AG08396 (cell line): ENCODE measurements at regions not wholly inside any gene's neighbourhood (a gene's known extent, or its start where the extent isn't known, plus 50 kb on each side); places are given as distances from the start of the nearest gene placed in this dataset.
"Not testable (repeated sequence)": the region's sequence is repeated elsewhere in the genome, so short reads cannot be mapped to it uniquely, and the experiment has no call there.

ENCODE experiments used
- DNase-seq: peaks from one replicate; pipeline ENCODE4 v3.0.0; 2012; ENCODE audit warnings: low spot score, mixed read lengths

- DNase-seq: no peak
These were observed 73.6 kb downstream of the CYLC2 start for GRCh38 chr9:103068753-103069152.

GRCh38 chr9:103078581-103078980, 83.4 kb downstream of the CYLC2 start:
- DNase-seq: no peak

DNA sequence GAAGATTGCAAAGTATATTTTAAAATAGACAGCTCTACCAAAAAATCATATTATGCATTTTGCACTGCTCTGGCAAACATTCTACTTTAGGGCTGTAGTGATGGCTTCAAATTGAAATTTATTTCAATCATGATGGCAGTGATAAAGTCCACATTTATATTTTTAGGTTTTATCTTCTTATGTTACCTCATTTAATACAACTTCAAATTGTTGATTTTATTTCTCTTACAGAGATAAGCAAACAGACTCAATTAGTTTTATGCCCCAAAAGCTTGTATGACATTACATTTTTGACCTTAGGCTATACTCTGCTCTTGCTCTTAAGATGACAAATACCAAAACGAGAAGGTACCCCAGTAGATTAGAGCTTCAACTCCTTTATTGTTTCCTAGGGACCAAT, 87.4 kb downstream of the CYLC2 start:
- no peak for DNase-seq

DNA sequence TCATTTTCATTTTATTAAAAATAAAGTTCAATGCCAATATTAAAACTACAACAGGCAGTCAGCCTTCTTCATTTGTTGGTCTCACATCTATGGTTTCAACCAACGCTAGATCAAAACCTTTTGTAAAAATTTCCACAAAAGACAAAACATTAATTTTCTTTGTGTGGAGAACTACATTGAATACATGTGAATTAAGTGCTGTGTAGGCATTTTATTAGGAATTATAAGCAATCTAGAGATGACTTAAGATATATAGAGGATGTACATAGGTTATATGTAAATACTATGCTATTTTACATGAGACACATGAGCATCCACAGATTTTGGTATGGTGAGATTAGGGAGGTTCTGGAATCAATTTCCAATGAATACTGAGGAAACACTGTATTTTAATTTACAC, 94.2 kb downstream of the CYLC2 start:
- no peak for DNase-seq

- DNase-seq: no peak
These were observed 109.0 kb downstream of the CYLC2 start for GRCh38 chr9:103104101-103104500.

- DNase-seq: no peak
These were observed 121.1 kb downstream of the CYLC2 start for GRCh38 chr9:103116246-103116645.

DNA sequence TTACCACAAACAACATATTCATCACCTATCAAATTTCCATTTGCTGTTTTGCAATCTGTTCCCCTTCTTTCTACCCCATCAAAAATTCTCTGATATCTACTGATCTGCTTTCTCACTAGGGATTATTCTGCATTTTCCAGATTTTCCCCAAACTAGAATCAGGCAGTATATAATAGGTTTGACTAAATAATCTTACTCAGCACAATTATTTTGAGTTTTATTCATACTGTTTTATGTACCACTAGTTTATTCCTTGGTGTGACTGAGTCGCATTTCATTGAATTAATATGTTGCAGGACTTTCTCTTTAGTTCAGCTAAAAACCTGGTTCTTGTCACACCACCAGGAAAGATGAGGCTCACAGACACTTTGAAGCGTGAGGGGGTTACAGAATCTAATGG, 131.4 kb downstream of the CYLC2 start:
- no peak for DNase-seq

GRCh38 chr9:103139891-103140290, 144.8 kb downstream of the CYLC2 start:
- DNase-seq: no peak

DNA sequence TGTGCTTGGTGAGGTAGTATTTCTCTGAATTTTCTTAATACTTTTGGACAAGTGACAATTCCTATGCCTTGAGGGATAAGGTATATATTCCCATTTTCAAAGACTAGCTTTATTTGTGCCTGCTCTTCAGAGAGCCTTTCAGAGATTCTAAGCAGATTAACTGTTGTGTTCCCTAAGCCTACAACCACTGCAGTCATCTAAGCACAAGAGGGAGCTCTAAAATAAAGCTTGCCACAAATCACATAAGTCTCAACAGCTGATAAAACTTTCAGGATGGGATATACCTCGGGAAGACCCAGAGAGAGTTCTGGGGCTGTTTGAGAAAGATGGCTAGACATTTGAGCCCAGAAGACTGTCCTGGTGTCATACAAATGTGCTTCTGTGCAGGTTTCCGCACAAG, 157.3 kb downstream of the CYLC2 start:
- DNase-seq: no peak

DNA sequence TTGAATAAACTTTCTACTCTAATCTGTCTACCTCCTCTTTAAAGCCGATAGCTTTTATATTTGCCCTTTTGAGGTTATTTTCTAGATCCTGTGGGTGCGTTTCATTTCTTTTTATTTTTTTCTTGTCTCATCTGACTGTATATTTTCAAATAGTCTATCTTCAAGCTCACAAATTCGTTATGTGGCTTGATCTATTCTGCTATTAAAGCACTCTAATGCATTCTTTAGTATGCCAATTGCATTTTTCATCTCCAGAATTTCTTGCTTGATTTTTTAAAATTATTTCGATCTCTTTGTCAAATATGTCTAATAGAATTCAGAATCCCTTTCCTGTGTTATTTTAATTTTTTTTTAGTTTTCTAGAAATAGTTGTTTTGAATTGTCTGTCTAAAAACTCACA, 172.4 kb downstream of the CYLC2 start:
- DNase-seq: no peak

DNA sequence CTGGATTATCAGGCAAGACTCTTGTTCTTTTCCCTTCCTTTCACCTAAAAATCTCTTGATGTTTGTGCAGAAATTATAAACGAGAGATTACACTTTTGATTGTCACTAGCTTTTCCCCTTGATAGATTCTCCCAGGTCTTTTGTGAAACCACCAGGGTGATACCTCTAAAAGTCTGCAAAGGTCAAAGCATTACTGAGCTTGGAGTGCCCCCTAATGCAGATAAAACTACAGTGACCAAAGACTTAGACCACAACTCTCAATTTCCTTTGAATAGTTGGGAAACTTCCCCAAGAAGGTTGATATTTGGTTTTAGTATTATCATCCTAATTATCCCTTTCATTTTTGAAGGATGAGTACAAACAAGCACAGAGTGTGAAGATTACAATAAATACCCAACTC, 173.1 kb downstream of the CYLC2 start:
- DNase-seq: no peak

- DNase-seq: no peak
These were observed 174.7 kb downstream of the CYLC2 start for GRCh38 chr9:103169798-103170197.

DNA sequence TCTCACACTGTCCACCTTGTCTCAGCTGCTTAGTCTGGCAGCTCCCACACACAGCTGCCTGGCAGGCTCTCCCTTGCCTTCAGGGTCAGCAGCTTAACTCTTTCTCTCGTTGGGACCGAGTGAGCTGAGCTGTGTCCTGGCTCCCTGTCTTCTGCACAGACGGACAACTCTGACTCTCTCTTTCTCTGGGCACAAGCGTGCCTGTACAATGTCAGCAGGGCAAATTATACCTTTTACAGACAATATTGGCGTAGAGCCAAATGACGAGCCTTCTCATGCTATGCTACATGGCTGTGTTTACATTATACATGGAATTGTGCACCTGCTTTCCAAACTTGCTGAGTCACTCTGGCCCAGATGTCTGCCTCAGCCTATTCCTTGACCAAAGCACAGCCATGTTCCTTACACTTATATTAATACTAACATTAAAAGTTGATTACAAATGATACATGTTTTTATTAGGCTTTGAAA, 188.6 kb downstream of the CYLC2 start:
- no peak for DNase-seq

GRCh38 chr9:103186959-103187358, 191.8 kb downstream of the CYLC2 start:
- DNase-seq: no peak

GRCh38 chr9:103188781-103189350, 193.7 kb downstream of the CYLC2 start:
- DNase-seq: no peak

GRCh38 chr9:103193992-103194391, 198.9 kb downstream of the CYLC2 start:
- DNase-seq: no peak

GRCh38 chr9:103203172-103203571, 208.0 kb downstream of the CYLC2 start:
- DNase-seq: no peak

- not testable (repeated sequence) for DNase-seq
These were observed 210.9 kb downstream of the CYLC2 start for GRCh38 chr9:103205881-103206585.

DNA sequence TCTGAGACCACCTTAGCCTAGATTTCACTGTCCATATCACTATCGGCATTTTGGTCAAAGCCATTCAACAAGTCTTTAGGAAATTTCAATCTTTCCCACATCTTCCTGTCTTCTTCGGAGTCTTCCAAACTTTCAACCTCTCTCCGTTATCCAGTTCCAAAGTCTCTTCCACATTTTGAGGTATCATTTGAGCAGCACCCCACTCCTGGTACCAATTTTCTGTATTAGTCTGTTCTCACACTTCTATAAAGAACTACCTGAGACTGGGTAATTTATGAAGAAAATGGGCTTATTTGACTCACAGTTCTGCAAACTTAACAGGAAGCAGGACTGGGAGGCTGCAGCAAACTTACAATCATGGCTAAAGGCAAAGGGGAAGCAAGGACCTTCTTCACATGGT, 215.5 kb downstream of the CYLC2 start:
- no peak for DNase-seq

DNA sequence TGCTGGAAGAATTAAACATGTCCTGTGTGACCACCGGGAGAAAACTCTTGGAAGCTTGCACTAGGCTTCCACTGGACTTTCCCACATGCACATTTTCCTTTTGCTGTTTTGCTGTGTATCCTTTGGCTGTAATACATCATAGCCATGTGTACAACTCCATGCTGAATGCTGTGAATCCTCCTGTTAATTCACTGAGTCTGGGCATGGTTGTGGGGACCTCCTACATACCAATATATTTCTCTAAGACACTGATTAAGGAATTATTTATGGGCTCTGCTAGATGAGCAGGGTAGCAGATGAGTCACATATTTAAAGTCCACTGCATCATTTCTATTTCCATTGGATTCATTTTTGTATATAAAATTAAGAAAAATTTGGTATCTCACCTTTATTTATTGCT, 220.1 kb downstream of the CYLC2 start:
- DNase-seq: no peak

- DNase-seq: no peak
These were observed 230.8 kb downstream of the CYLC2 start for GRCh38 chr9:103225702-103226646.

DNA sequence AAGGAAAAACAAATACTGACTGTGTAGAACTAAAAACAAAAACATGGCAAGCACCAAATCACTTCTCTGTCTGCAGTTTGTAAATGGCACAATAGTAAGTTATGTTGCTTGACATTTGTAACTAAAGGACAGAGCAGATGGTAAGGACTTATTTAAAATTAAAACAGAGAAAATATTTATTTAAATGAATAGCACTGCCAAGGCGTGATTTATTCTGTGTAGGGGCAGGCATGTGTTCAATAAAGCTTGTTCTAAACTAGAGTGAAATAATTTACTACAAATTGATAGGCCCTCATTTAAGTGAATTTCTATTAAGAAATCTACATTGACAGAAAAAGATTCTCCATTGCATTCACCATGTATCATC, 231.5 kb downstream of the CYLC2 start:
- no peak for DNase-seq

DNA sequence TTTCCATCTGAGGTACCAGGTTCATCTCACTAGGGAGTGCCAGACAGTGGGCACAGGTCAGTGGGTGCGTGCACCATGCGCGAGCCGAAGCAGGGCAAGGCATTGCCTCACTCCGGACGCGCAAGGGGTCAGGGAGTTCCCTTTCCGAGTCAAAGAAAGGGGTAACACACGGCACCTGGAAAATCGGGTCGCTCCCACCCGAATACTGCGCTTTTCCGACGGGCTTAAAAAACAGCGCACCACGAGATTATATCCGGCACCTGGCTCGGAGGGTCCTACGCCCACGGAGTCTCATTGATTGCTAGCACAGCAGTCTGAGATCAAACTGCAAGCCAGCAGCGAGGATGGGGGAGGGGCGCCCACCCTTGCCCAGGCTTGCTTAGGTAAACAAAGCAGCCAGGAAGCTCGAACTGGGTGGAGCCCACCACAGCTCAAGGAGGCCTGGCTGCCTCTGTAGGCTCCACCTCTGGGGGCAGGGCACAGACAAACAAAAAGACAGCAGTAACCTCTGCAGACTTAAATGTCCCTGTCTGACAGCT, 242.5 kb downstream of the CYLC2 start:
- DNase-seq: not testable (repeated sequence)
